ENCODE measurements at regions not wholly inside any gene's neighbourhood (a gene's known extent, or its start where the extent isn't known, plus 50 kb on each side); places are given as distances from the start of the nearest gene placed in this dataset.

DNA sequence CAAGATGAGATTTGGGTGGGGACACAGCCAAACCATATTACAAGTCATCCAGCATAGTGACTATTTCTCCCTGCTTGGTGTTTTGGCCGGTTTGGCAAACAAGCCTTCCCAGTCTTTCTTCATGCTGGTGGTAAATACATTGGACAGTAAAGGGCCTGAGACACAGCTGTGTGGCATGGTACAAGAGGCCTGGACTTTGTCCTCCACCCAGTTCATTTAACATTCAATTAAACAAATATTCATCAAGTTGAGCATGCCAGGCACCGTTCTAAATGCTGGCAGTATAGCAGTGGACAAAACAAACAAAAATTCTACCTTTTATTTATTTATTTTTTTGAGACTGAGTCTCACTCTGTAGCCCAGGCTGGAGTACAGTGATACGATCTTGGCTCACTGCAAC lies 62.7 kb upstream of the SLC28A3 start:
- TF ChIP-seq, protein P1, sequence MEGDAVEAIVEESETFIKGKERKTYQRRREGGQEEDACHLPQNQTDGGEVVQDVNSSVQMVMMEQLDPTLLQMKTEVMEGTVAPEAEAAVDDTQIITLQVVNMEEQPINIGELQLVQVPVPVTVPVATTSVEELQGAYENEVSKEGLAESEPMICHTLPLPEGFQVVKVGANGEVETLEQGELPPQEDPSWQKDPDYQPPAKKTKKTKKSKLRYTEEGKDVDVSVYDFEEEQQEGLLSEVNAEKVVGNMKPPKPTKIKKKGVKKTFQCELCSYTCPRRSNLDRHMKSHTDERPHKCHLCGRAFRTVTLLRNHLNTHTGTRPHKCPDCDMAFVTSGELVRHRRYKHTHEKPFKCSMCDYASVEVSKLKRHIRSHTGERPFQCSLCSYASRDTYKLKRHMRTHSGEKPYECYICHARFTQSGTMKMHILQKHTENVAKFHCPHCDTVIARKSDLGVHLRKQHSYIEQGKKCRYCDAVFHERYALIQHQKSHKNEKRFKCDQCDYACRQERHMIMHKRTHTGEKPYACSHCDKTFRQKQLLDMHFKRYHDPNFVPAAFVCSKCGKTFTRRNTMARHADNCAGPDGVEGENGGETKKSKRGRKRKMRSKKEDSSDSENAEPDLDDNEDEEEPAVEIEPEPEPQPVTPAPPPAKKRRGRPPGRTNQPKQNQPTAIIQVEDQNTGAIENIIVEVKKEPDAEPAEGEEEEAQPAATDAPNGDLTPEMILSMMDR (IDR thresholded peaks at IDR 0.05), result no peak
- TF ChIP-seq EP300 (IDR thresholded peaks at IDR 0.05), result no peak

Data from esophagus muscularis mucosa (tissue), 3 donors.